Esophagus squamous epithelium (tissue), 4 donors: ENCODE measurements at regions not wholly inside any gene's neighbourhood (a gene's known extent, or its start where the extent isn't known, plus 50 kb on each side); places are given as distances from the start of the nearest gene placed in this dataset.

Source experiments
- CTCF ChIP-seq, 6 experiments: fragments of 450-650 bp in 4 of 6; fragments of 200-600 bp in 2 of 6; sonication (generic) in 2 of 6; IDR thresholded peaks; one replicate each; pipeline ENCODE4 v1.5.1; 2016 to 2019; ENCODE audit warnings: antibody characterized with exemption in 6 of 6, mild to moderate bottlenecking in 4 of 6, moderate library complexity in 4 of 6
- POLR2A ChIP-seq, 4 donors: fragments of 450-650 bp; IDR thresholded peaks; one replicate each; pipeline ENCODE4 v1.6.1; 2017; ENCODE audit warnings: antibody characterized with exemption in 4 of 4, mild to moderate bottlenecking in 4 of 4, moderate library complexity in 3 of 4

DNA sequence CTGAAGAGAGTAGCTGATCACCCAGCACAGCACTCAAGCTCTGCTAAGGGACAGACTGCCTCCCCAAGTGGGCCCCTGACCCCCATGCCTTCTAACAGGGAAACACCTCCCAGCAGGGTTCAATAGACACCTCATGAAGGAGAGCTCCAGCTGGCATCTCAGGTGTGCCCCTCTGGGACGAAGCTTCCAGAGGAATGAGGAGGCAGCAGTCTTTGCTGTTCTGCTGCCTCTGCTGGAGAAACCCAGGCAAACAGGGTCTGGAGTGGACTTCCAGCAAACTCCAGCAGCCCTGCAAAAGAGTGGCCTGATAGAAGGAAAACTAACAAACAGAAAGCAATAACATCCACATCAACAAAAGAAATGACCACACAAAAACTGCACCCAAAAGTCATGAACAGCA, 412.8 kb downstream of the PRDM5 start:
- TF ChIP-seq CTCF (IDR thresholded peaks at IDR 0.05) (no peak), POLR2A (IDR thresholded peaks at IDR 0.05) (no peak)
